ENCODE measurements at regions not wholly inside any gene's neighbourhood (a gene's known extent, or its start where the extent isn't known, plus 50 kb on each side); places are given as distances from the start of the nearest gene placed in this dataset.
"Not testable (repeated sequence)": the region's sequence is repeated elsewhere in the genome, so short reads cannot be mapped to it uniquely, and the experiment has no call there.

DNA sequence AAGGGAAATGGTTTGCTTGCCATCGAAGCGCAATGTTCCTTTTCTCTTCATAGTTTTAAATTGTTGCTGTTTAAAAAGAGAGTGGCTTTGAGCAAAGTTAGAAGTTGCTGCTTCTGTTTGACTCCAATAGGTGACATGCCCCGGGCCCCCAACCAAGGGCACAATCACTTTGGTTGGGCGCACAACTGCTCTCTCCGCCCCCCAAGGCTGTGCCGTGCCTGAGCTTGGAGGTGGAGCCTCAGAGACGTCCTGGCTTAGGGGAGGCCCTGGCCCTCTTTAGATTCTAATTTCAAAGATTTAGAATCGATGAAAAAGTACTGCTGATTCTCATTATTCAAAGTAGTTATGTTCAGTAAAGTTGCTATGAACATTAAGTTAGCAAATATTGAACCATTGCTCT lies 725.9 kb downstream of the COL12A1 start:
- H3F3A ChIP-seq (ENCODE audit: insufficient read depth, low read length) = no peaks in the 10 kb centered on the region
- no peak overlapping the region for H2AFZ ChIP-seq (ENCODE audit: low read length)
- H3K9me3 ChIP-seq (ENCODE audit: low read length) = no peaks in the 10 kb centered on the region
- no peaks in the 10 kb centered on the region for H3K9me2 ChIP-seq (ENCODE audit: low read depth, low read length)
- H3K4me1 ChIP-seq (ENCODE audit: insufficient read depth, low read length, severe bottlenecking) = no peaks in the 10 kb centered on the region
- H3K9ac ChIP-seq (ENCODE audit: low read length) = no peak overlapping the region
- no peaks in the 10 kb centered on the region for H3K79me2 ChIP-seq (ENCODE audit: insufficient read depth, low read length)
- no peaks in the 10 kb centered on the region for H3K36me3 ChIP-seq (ENCODE audit: insufficient read depth, low read length)
- H4K20me1 ChIP-seq (ENCODE audit: insufficient read depth, low read length) = no peaks in the 10 kb centered on the region
- H3K4me3 ChIP-seq (ENCODE audit: low read depth, low read length, poor library complexity, severe bottlenecking) = no peak overlapping the region
- TF ChIP-seq EZH2 (IDR thresholded peaks at IDR 0.05; ENCODE audit: borderline replicate concordance, low read length) = no peak
- TF ChIP-seq, protein P1, sequence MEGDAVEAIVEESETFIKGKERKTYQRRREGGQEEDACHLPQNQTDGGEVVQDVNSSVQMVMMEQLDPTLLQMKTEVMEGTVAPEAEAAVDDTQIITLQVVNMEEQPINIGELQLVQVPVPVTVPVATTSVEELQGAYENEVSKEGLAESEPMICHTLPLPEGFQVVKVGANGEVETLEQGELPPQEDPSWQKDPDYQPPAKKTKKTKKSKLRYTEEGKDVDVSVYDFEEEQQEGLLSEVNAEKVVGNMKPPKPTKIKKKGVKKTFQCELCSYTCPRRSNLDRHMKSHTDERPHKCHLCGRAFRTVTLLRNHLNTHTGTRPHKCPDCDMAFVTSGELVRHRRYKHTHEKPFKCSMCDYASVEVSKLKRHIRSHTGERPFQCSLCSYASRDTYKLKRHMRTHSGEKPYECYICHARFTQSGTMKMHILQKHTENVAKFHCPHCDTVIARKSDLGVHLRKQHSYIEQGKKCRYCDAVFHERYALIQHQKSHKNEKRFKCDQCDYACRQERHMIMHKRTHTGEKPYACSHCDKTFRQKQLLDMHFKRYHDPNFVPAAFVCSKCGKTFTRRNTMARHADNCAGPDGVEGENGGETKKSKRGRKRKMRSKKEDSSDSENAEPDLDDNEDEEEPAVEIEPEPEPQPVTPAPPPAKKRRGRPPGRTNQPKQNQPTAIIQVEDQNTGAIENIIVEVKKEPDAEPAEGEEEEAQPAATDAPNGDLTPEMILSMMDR (IDR thresholded peaks at IDR 0.05; ENCODE audit: low read length) = no peak
- H3K27me3 ChIP-seq (ENCODE audit: insufficient read depth, low read length) = no peaks in the 10 kb centered on the region
- no peak overlapping the region for H3K4me2 ChIP-seq (ENCODE audit: low read length)
- no peak overlapping the region for H3K27ac ChIP-seq (ENCODE audit: low read depth, low read length, poor library complexity, severe bottlenecking)

DNA sequence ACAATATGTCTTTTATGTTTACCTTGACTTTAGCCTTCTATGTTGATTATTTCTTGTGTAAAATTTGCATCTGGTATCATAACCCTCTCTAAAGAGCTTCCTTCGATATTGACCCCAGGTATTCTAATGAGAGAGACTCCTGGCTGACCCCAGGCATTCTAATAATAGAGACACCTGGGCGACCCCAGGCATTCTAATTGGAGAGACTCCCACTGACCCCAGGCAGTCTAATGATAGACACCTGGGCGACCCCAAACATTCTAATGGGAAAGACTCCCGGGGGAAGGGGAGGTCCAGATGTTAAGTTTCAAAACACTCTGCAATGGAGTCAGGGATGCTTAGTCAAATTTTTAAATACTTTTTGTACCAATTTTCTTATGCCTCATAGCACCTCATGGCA lies 726.4 kb downstream of the COL12A1 start:
- Histone ChIP-seq H3K9me2 (ENCODE audit: low read depth, low read length) (no peaks in the 10 kb centered on the region), H3K9ac (ENCODE audit: low read length) (no peak overlapping the region), H3K4me2 (ENCODE audit: low read length) (no peak overlapping the region), H3K9me3 (ENCODE audit: low read length) (no peaks in the 10 kb centered on the region), H3K4me3 (ENCODE audit: low read depth, low read length, poor library complexity, severe bottlenecking) (no peak overlapping the region), H2AFZ (ENCODE audit: low read length) (no peak overlapping the region), H3K79me2 (ENCODE audit: insufficient read depth, low read length) (no peaks in the 10 kb centered on the region), H3F3A (ENCODE audit: insufficient read depth, low read length) (no peaks in the 10 kb centered on the region), H4K20me1 (ENCODE audit: insufficient read depth, low read length) (no peaks in the 10 kb centered on the region), H3K27ac (ENCODE audit: low read depth, low read length, poor library complexity, severe bottlenecking) (no peak overlapping the region), H3K27me3 (ENCODE audit: insufficient read depth, low read length) (no peaks in the 10 kb centered on the region), H3K36me3 (ENCODE audit: insufficient read depth, low read length) (no peaks in the 10 kb centered on the region), H3K4me1 (ENCODE audit: insufficient read depth, low read length, severe bottlenecking) (no peaks in the 10 kb centered on the region)
- TF ChIP-seq, protein P1 (IDR thresholded peaks at IDR 0.05; ENCODE audit: low read length) = no peak
- no peak for TF ChIP-seq EZH2 (IDR thresholded peaks at IDR 0.05; ENCODE audit: borderline replicate concordance, low read length)

DNA sequence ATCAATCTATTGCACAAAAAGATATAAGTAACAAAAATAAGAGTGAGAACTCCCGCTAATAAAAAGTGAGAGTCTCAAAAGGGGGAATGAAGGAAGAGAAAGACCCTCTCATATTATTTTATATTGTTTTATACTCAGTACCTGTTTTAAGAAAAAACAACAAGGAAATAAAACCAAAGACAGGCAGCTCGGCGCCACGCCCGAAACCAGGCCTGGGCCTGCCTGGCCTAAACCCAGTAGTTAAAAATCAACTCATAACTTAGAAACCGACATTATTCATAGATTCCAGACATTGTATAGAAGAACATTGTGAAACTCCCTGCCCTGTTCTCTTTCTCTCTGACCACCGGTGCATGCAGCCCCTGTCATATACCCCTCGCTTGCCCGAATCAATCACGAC lies 731.8 kb downstream of the COL12A1 start:
- H3K4me3 ChIP-seq (ENCODE audit: low read depth, low read length, poor library complexity, severe bottlenecking); H3K9me3 ChIP-seq (ENCODE audit: low read length); H3K9me2 ChIP-seq (ENCODE audit: low read depth, low read length); H3K27me3 ChIP-seq (ENCODE audit: insufficient read depth, low read length); H3K27ac ChIP-seq (ENCODE audit: low read depth, low read length, poor library complexity, severe bottlenecking); H2AFZ ChIP-seq (ENCODE audit: low read length); H3K9ac ChIP-seq (ENCODE audit: low read length); H3K4me2 ChIP-seq (ENCODE audit: low read length); H4K20me1 ChIP-seq (ENCODE audit: insufficient read depth, low read length); H3K79me2 ChIP-seq (ENCODE audit: insufficient read depth, low read length); H3F3A ChIP-seq (ENCODE audit: insufficient read depth, low read length); H3K4me1 ChIP-seq (ENCODE audit: insufficient read depth, low read length, severe bottlenecking); H3K36me3 ChIP-seq (ENCODE audit: insufficient read depth, low read length): not testable (repeated sequence)

DNA sequence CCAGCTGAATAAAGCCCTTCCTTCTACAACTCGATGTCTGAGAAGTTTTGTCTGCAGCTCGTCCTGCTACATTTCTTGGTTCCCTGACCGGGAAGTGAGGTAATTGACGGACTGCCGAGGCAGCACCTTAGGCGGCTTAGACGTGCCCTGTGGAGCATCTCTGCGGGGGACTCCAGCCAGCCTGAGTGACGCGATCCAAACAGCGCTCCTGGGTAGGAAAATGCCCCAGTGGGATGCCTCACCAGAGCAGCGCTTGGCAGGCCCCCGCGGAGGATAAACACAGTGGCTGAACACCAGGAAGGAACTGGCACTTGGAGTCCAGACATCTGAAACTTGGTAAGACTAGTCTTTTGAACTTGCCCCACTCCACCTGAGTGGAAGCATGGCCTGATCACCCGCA lies 737.3 kb downstream of the COL12A1 start:
- H4K20me1 ChIP-seq (ENCODE audit: insufficient read depth, low read length); H3K36me3 ChIP-seq (ENCODE audit: insufficient read depth, low read length); H3K9me3 ChIP-seq (ENCODE audit: low read length); H3F3A ChIP-seq (ENCODE audit: insufficient read depth, low read length); H3K4me1 ChIP-seq (ENCODE audit: insufficient read depth, low read length, severe bottlenecking); H3K79me2 ChIP-seq (ENCODE audit: insufficient read depth, low read length); H3K4me3 ChIP-seq (ENCODE audit: low read depth, low read length, poor library complexity, severe bottlenecking); H2AFZ ChIP-seq (ENCODE audit: low read length); H3K27ac ChIP-seq (ENCODE audit: low read depth, low read length, poor library complexity, severe bottlenecking); H3K4me2 ChIP-seq (ENCODE audit: low read length); H3K27me3 ChIP-seq (ENCODE audit: insufficient read depth, low read length); H3K9me2 ChIP-seq (ENCODE audit: low read depth, low read length); H3K9ac ChIP-seq (ENCODE audit: low read length): not testable (repeated sequence)
